ENCODE measurements at regions not wholly inside any gene's neighbourhood (a gene's known extent, or its start where the extent isn't known, plus 50 kb on each side); places are given as distances from the start of the nearest gene placed in this dataset.

DNA sequence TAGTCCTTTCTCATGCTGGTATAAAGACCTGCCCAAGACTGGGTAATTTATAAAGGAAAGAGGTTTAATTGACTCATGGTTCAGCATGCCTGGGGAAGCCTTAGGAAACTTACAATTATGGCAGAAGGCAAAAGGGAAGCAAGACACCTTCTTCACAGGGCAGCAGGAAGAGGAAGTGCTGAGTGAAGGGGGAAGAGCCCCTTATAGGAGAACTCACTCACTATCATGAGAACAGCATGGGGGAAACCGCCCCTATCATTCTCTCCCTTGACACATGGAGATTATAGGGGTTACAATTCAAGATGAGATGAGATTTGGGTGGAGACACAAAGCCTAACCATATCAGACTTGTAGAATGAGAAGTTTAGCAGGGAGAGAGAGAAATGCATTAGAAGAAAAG lies 373.3 kb upstream of the DIAPH2 start:
- no peak for DNase-seq (ENCODE audit: low read depth in 2 of 2)

- DNase-seq (ENCODE audit: low read depth in 2 of 2): peak in 1 of 2 donors; percentile 0
Measured at GRCh38 chrX:96314985-96315384, 369.7 kb upstream of the DIAPH2 start.

GRCh38 chrX:96361844-96362243 lies 322.8 kb upstream of the DIAPH2 start:
- no peak for DNase-seq (ENCODE audit: low read depth in 2 of 2)

DNA sequence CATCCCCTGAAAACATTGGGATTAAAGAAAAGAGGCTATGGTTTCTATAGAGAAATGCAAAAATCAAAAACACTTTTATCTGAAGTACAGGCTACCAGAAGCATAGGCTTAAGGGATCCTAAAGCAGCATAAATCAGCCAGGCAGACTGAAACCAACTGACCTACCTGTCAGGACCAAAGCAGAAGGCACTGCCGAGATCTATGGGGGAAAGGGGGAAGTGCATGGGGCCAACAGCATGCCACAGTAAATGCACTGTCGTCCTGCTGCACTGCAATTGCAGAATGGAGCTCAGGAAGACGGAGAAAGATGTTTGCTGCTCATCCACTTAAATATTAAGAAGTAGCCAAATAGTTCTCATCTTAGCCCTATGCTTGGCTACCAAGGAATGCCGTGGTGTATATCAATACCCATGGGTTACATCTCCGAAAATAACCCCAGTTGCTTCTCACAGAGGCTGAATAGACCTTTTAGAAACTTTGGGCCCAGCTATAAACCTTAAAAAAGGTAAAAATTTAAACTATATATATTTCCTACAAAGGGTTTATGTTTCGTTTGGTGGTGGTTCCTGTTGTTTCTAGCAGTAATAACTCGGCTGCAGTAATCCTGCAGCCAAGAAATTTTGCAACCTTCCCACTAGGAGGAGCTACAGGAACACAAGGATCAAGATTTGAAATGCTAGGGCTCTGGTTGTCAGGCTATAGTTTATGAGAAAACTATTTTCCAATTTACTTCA lies 312.2 kb upstream of the DIAPH2 start:
- no peak for DNase-seq (ENCODE audit: low read depth in 2 of 2)

DNA sequence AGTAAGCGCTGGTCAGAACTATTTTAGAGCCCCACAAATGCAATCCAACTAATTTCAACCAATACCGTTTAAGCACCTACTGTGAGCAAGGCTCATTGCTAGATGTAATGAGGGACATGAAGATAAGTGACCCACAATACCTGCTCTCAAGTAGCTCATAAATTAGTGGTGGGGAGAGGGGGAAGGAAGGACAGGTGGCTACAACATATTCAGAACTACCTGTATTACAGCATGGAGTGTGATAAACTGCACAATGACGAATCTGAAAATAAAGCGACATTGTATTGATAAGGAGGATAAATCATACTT lies 311.6 kb upstream of the DIAPH2 start:
- DNase-seq (ENCODE audit: low read depth in 2 of 2): no peak

DNA sequence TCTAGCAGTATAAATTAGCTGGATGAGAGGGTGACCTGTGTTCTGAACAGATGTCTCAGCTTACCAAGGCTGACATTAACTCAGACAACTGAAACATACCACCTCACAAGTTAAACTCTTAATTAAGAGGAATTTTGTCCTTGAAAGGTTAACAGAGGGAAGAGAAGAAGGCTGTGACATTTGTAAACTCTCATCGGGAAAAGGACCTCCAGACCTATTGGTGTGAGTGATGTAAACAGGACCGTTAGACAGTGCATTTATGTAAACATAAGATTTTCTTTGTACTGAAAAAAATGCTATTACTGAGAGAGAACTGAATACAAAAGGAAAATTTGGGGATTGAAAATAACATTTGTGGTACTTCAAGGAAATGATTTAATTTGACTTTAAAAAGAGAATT lies 308.4 kb upstream of the DIAPH2 start:
- DNase-seq (ENCODE audit: low read depth in 2 of 2): no peak

DNA sequence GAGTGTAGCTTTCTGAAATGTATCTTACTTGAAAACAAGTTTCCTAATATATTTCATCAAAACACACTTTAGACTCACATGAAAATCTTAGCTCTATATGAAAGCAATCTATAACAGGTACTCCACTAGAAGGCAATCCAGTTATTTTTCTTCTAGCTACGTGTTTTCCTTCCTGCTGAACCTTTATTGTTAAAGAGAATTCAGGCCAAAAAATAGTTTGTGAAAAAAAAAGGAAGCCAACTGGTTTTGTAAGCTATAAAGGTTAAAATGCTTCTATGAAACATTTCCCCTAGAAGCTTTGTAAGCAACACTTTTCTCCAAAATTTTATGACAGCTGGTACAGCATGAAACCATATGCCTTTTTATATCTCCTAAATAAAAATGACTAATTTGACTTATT lies 304.7 kb upstream of the DIAPH2 start:
- DNase-seq (ENCODE audit: low read depth in 2 of 2): no peak

- DNase-seq (ENCODE audit: low read depth in 2 of 2): no peak
Measured at GRCh38 chrX:96382018-96382417, 302.6 kb upstream of the DIAPH2 start.

DNA sequence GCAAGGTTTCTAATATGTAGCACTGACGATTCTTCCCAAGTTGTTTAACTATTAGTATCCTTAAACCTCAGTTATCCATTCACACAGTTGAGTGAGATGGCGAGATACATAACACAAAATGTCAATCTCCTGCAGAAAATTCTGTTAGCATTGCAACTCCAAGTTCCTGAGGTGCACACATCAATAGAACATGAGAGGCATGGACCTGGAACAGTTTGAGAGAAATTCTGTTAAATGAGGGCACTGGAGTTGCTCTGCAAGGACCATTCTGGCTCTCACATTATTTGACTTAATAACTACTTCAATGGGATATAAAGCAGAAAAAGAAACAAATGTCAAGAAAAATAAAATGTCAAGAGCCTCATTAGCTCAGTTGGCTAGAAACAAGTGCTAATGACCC lies 301.2 kb upstream of the DIAPH2 start:
- no peak for DNase-seq (ENCODE audit: low read depth in 2 of 2)

DNA sequence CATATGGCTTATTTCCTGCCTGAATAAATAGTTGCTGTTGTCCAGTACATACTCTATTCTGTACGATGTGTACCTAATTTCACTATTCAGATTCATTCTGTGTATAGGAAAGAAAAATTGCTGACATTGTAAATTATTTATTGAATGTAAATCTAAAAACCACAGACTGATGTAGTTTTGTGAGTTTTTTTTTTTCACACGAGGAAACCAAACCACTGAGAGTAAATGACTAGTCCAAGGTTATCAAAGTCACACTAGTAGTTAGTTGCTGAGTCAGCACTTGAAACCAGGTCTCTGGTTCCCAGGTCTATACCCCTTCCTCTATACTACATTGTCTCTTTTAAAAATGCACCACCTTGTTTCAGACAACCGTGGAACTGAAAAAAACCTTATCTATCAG lies 298.3 kb upstream of the DIAPH2 start:
- no peak for DNase-seq (ENCODE audit: low read depth in 2 of 2)

DNA sequence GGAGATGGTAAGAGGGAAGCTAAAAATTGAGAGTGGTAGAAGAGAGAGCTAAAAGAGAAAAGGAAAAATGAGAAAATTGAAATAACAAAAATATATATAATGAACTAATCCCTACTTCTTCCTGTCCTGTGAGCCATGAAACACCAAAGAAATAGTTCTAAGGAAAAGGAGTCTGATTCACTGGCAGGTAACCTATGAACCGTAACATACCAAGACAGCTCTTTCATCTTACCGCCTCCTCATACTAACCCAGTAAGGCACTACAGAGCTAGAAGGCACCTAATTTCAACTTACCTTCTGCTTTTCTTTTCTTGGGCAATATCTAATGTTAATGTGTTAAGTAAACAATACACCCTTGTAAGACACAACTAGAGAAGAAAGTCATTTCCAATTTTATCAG lies 297.7 kb upstream of the DIAPH2 start:
- DNase-seq (ENCODE audit: low read depth in 2 of 2): no peak

DNA sequence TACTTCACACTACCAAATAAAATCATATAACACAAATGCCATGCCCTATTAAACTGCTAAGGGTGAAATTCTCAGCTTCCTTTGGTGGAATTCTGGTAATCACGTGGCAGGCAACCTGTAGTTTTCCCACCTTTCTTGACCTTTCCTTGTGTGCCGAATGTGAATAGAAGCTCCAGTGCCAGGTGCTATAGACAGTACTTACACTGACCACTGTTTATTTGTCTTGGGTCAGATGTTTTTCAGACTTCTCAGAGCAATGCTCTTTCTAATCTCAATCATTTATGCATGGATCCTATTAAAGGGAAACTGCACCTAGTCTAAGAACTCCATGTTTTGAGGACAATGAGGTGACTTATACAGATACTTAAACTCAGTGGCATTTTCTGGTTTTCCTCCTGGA lies 296.8 kb upstream of the DIAPH2 start:
- no peak for DNase-seq (ENCODE audit: low read depth in 2 of 2)

- no peak for DNase-seq (ENCODE audit: low read depth in 2 of 2)
Measured at GRCh38 chrX:96389281-96390047, 295.2 kb upstream of the DIAPH2 start.

DNA sequence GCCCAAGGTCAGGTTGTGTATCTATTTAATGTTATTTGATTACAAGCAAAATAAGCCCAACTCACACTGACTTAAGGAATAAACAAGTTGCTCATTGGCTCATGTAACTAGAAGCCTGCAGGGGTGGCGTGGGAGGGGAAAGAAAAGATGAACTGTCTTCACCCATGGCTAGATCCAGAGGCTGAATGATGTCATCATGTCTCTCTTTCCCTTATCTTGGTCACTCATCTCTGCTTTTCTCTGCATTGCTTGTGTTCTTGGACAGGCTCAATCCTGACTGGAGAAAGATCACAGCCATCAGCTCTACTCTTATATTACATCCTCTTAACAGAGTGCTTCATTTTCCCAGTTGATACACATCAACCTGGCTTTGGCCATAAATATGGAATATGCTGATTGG lies 290.0 kb upstream of the DIAPH2 start:
- DNase-seq (ENCODE audit: low read depth in 2 of 2): no peak

GRCh38 chrX:96403446-96403845 lies 281.2 kb upstream of the DIAPH2 start:
- no peak for DNase-seq (ENCODE audit: low read depth in 2 of 2)

DNA sequence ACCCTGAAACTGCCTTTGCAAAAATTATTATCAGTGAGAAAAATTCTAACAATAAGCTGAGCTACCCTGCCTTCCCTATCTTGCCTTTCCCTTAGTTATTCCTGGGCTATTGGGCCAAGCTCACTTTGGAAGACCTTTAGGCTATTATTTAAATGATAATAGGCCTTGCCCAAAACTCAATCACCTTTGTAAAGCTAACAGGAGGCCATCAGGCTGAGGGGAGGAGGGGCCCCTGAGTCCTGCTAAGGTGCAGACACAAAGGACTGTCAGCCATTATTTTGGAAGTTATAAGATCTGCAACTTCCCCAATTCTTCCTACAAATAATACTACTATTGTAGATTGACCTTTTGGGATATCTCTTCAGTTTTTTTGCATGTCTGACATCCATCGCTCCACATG lies 278.8 kb upstream of the DIAPH2 start:
- DNase-seq (ENCODE audit: low read depth in 2 of 2): no peak

- no peak for DNase-seq (ENCODE audit: low read depth in 2 of 2)
Measured at GRCh38 chrX:96407072-96407471, 277.6 kb upstream of the DIAPH2 start.

GRCh38 chrX:96407501-96407900 lies 277.1 kb upstream of the DIAPH2 start:
- DNase-seq (ENCODE audit: low read depth in 2 of 2): no peak

- DNase-seq (ENCODE audit: low read depth in 2 of 2): no peak
Measured at GRCh38 chrX:96407981-96408380, 276.7 kb upstream of the DIAPH2 start.

- DNase-seq (ENCODE audit: low read depth in 2 of 2): no peak
Measured at GRCh38 chrX:96410927-96411326, 273.7 kb upstream of the DIAPH2 start.

DNA sequence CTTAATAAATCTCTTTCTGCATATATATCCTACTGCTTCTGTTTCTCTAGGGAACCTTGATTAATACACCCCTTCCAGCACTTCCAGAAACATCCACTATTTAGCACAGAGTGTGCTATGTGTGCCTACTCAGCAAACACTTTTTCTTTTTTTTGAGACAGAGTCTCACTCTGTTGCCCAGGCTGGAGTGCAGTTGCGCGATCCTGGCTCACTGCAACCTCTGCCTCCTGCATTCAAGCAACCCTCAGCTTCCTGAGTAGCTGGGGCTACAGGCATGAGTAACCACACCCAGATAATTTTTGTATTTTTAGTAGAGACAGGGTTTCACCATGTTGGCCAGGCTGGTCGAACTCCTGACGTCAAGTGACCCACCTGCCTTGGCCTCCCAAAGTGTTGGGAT lies 266.9 kb upstream of the DIAPH2 start:
- no peak for DNase-seq (ENCODE audit: low read depth in 2 of 2)

DNA sequence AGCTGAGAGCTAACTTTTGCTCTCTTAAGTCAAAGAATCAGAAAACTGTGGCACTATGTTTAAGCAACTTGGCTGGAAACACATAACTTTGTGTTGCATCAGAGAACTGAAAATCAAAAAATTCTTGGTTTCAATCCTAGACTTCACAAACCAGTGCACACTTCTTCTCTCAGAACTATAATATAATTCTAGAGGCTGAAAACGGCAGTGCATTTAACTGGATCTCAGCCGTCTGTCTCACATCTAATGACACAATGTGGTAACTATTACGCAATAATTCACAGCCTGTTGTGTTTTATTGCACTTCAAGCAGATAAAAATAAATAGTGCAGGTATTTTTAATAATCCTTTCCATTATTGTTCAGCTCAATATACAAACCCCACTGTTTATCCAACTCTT lies 260.6 kb upstream of the DIAPH2 start:
- DNase-seq (ENCODE audit: low read depth in 2 of 2): no peak

DNA sequence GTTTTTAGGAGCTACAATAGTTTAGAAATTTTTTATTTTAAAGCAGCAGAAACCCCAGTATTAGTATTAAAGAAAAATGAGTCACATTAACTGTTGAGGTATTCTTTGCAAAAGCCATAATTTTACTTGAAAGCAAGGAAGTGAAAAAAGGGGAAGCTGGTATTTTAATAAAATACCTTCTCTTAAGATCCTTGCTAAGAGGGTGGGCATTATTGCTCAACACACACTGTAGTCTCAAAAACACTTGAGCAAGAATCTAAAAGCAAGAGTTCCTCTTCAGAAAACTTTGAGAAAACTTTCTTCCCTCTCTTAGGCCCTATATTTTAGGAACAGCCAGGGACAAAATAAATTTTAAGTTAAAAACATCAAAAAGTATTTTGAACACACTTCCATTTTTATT lies 259.4 kb upstream of the DIAPH2 start:
- no peak for DNase-seq (ENCODE audit: low read depth in 2 of 2)

Measured in activated CD4-positive, alpha-beta T cell treated with anti-CD3 and anti-CD28 coated beads for 24 hours (primary cell).